Stimulated activated CD8-positive, alpha-beta memory T cell treated with anti-CD3 and anti-CD28 coated beads, Interleukin-15, amount 100 ng/mL, for 4 hours (primary cell): ENCODE measurements at regions not wholly inside any gene's neighbourhood (a gene's known extent, or its start where the extent isn't known, plus 50 kb on each side); places are given as distances from the start of the nearest gene placed in this dataset.

Source experiments
- DNase-seq, 2 donors: peaks; one replicate each; pipeline ENCODE4 v3.0.0-alpha.2; 2020; ENCODE audit warnings: low read depth in 2 of 2

GRCh38 chr2:193776988-193777387 is 1582.3 kb upstream of the TMEFF2 start:
- DNase-seq: no peak

GRCh38 chr2:193774166-193774565 is 1579.4 kb upstream of the TMEFF2 start:
- no peak for DNase-seq

- DNase-seq: no peak
Observed at GRCh38 chr2:193751299-193751698, 1556.6 kb upstream of the TMEFF2 start.

GRCh38 chr2:193749485-193749884 is 1554.8 kb upstream of the TMEFF2 start:
- DNase-seq: no peak

GRCh38 chr2:193743089-193743488 is 1548.4 kb upstream of the TMEFF2 start:
- no peak for DNase-seq

- DNase-seq: no peak
Observed at GRCh38 chr2:193738892-193739291, 1544.2 kb upstream of the TMEFF2 start.

GRCh38 chr2:193712912-193713311 is 1518.2 kb upstream of the TMEFF2 start:
- no peak for DNase-seq

GRCh38 chr2:193703411-193703810 is 1508.7 kb upstream of the TMEFF2 start:
- no peak for DNase-seq

- no peak for DNase-seq
Observed at GRCh38 chr2:193701484-193701883, 1506.8 kb upstream of the TMEFF2 start.

GRCh38 chr2:193695367-193695766 is 1500.6 kb upstream of the TMEFF2 start:
- DNase-seq: no peak

- no peak for DNase-seq
Observed at GRCh38 chr2:193693758-193694157, 1499.0 kb upstream of the TMEFF2 start.

GRCh38 chr2:193690572-193690971 is 1495.8 kb upstream of the TMEFF2 start:
- no peak for DNase-seq

- DNase-seq: no peak
Observed at GRCh38 chr2:193687195-193687594, 1492.5 kb upstream of the TMEFF2 start.

GRCh38 chr2:193679847-193680246 is 1485.1 kb upstream of the TMEFF2 start:
- DNase-seq: no peak

GRCh38 chr2:193670478-193670877 is 1475.7 kb upstream of the TMEFF2 start:
- no peak for DNase-seq

GRCh38 chr2:193668557-193669323 is 1474.0 kb upstream of the TMEFF2 start:
- no peak for DNase-seq

GRCh38 chr2:193627927-193628272 is 1433.2 kb upstream of the TMEFF2 start:
- no peak for DNase-seq

GRCh38 chr2:193627187-193627926 is 1432.6 kb upstream of the TMEFF2 start:
- no peak for DNase-seq

GRCh38 chr2:193608451-193608850 is 1413.7 kb upstream of the TMEFF2 start:
- DNase-seq: no peak

GRCh38 chr2:193590831-193591230 is 1396.1 kb upstream of the TMEFF2 start:
- no peak for DNase-seq

GRCh38 chr2:193584522-193584938 is 1389.8 kb upstream of the TMEFF2 start:
- no peak for DNase-seq

- no peak for DNase-seq
Observed at GRCh38 chr2:193583638-193584400, 1389.1 kb upstream of the TMEFF2 start.

- no peak for DNase-seq
Observed at GRCh38 chr2:193581807-193582206, 1387.1 kb upstream of the TMEFF2 start.
